ENCODE measurements at regions not wholly inside any gene's neighbourhood (a gene's known extent, or its start where the extent isn't known, plus 50 kb on each side); places are given as distances from the start of the nearest gene placed in this dataset.

- TF ChIP-seq CTCF (IDR thresholded peaks at IDR 0.05; ENCODE audit: low read length, missing control alignments): no peak
- DNase-seq (ENCODE audit: low read depth): no peak
- H3K4me3 ChIP-seq (replicated peaks; ENCODE audit: low read depth, low read length): no peak overlapping the region
Observed at GRCh38 chr1:58356402-58356801, 190.1 kb downstream of the OMA1 start.

GRCh38 chr1:58353168-58353567, 193.4 kb downstream of the OMA1 start:
- no peak for TF ChIP-seq CTCF (IDR thresholded peaks at IDR 0.05; ENCODE audit: low read length, missing control alignments)
- DNase-seq (ENCODE audit: low read depth): no peak
- H3K4me3 ChIP-seq (replicated peaks; ENCODE audit: low read depth, low read length): no peak overlapping the region

- TF ChIP-seq CTCF (IDR thresholded peaks at IDR 0.05; ENCODE audit: low read length, missing control alignments): no peak
- no peak overlapping the region for H3K4me3 ChIP-seq (replicated peaks; ENCODE audit: low read depth, low read length)
- no peak for DNase-seq (ENCODE audit: low read depth)
Observed at GRCh38 chr1:58352476-58353092, 193.9 kb downstream of the OMA1 start.

- no peak for DNase-seq (ENCODE audit: low read depth)
- no peak overlapping the region for H3K4me3 ChIP-seq (replicated peaks; ENCODE audit: low read depth, low read length)
- no peak for TF ChIP-seq CTCF (IDR thresholded peaks at IDR 0.05; ENCODE audit: low read length, missing control alignments)
Observed at GRCh38 chr1:58346036-58346355, 200.5 kb downstream of the OMA1 start.

GRCh38 chr1:58345215-58346035, 201.1 kb downstream of the OMA1 start:
- no peak overlapping the region for H3K4me3 ChIP-seq (replicated peaks; ENCODE audit: low read depth, low read length)
- no peak for TF ChIP-seq CTCF (IDR thresholded peaks at IDR 0.05; ENCODE audit: low read length, missing control alignments)
- no peak for DNase-seq (ENCODE audit: low read depth)

- no peak for DNase-seq (ENCODE audit: low read depth)
- TF ChIP-seq CTCF (IDR thresholded peaks at IDR 0.05; ENCODE audit: low read length, missing control alignments): no peak
- H3K4me3 ChIP-seq (replicated peaks; ENCODE audit: low read depth, low read length): no peak overlapping the region
Observed at GRCh38 chr1:58340185-58340584, 206.3 kb downstream of the OMA1 start.

- H3K4me3 ChIP-seq (replicated peaks; ENCODE audit: low read depth, low read length): no peak overlapping the region
- no peak for DNase-seq (ENCODE audit: low read depth)
- no peak for TF ChIP-seq CTCF (IDR thresholded peaks at IDR 0.05; ENCODE audit: low read length, missing control alignments)
Observed at GRCh38 chr1:58338081-58338480, 208.4 kb downstream of the OMA1 start.
